ENCODE measurements at regions not wholly inside any gene's neighbourhood (a gene's known extent, or its start where the extent isn't known, plus 50 kb on each side); places are given as distances from the start of the nearest gene placed in this dataset.
"Not testable (repeated sequence)": the region's sequence is repeated elsewhere in the genome, so short reads cannot be mapped to it uniquely, and the experiment has no call there.

DNA sequence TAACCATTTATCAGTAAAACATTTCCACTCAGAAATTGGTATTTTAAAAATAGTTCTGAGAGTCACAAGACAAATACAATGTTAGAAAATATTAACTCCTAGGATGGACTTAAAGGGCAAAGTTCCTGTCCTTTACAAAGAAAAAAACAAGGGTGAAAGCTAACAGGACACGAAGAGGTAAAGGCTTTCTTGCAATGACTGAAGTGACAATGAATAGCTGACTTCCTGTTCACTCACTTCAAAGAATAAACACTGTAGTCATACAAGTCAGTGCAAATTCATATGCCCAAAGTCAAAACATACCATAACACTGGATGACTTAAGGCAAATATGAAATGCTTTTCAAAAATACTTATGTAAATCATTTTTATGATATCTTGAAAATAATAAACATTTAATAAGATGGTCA is 1389.8 kb upstream of the ALCAM start:
- no peak for DNase-seq (ENCODE audit: low read depth)

DNA sequence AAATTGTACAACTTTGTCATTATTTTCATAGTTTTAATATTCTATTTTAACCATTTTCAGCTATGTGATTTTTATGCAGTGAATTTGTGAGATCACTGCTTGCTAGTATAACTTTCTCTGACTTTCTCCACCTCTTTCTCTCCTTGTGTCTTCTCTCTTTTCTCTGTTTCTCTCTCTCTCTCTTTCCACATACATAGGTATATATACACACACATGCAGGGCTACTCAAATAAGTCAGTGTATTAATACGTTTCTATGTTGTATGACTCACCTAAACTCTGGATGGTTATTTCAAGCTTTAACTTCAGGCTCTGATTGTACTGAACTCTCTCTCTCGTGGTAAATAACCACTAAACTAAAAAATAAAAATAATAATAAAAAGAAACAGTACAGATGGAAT is 1389.3 kb upstream of the ALCAM start:
- no peak for DNase-seq (ENCODE audit: low read depth)

DNA sequence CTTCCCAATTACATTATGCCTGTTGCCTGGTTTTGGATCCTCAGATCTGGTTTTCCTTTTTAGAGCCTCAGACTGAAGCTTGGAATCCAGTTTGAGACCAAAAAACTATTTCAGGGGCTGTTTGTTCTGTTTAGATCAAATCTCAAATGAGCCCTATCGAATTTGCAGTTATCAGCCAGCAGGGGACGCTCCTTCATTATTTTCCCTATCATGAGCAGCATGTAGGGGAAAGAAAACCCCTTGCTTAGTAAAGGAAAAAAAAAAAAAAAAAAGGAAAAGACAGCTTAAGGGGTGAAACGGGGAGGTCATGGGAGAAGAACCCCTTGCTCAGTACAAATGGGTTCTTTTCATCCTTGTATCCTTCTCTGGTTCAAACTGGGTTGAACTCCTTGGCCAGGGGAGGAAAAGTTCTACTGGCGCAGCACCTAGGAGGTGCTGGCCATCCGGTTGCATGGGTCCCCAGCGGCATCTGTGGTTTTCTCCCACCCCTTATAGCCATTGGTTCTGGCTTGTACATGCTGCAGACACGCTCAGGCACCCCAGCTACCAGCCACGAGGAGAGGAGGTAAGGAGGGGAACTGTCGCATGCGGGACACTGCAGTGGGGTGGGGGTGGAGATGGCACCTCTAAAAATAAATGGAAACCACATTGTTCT is 1375.1 kb upstream of the ALCAM start:
- no peak for DNase-seq (ENCODE audit: low read depth)

DNA sequence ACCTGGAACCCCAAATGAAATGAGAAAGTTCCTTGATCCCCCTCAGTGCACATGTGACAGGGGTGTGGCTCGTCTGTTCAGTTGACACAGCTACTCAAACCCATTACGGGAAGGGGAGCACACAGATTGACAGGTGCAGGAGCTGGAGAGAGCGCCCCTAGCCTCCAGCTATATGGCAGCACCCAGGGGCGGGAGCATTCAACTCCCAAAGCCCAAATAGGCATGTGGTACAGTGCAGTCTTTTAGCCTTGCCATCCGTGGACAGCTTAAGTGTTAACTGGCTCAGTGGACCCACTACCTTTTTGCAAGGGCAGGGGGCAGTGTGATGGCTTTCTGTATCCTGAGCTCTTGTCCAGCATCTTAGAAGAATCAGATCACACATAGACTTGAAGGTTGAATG is 1374.2 kb upstream of the ALCAM start:
- DNase-seq (ENCODE audit: low read depth): no peak

DNA sequence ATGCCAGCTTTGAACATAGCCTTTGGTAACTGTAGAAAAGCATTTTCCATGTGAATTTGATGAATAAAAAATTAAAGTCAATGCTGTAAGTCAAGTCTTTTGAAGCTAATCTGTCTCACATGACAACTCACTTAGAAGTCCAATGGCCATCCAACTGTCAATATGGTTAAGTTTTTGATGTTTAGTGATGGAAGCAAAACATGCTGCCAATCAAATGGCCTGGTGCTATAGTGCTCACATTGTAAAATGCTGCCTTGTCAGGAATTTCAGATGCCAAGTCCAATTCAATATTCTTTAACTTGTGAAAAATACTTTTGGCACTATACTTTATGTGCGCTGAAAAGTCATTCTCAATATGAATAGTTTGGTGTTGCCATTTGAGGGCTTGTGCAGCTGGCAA is 1361.8 kb upstream of the ALCAM start:
- no peak for DNase-seq (ENCODE audit: low read depth)

DNA sequence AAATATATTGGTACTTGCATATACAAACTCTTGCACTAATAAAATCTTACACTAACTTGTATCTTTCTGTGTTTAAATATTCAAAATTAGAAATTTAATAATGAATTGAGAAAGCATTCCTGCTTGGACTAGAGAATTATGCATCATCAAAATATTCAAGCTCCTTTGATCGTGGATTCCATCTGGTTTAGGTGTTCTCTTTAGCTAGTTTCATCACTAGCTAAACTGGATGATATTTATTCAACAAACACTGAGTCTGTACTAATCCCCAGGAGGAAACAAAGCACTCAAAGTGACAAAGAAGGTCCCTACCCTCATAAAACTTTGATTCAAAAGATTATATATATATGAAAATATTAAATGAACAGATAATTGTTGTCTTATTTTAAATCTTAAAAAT is 1360.9 kb upstream of the ALCAM start:
- no peak for DNase-seq (ENCODE audit: low read depth)

DNA sequence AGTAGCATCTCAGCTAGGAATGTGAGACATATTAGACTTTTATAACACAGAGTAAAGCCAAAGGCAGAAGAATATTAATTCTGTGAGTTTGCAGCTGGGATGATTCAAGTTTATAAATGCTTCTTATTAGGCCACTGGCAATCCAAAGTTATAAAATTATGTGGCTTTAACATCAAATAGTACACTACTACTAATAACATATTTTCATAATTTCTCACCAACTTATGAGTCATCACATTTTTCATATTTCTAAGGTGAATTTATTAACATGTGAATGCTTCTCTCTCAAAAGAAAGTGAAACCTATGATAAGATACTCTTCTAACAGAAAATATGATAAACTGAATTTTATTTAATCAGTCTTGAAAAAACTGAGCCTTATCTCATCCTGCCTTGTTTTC is 1348.2 kb upstream of the ALCAM start:
- no peak for DNase-seq (ENCODE audit: low read depth)

DNA sequence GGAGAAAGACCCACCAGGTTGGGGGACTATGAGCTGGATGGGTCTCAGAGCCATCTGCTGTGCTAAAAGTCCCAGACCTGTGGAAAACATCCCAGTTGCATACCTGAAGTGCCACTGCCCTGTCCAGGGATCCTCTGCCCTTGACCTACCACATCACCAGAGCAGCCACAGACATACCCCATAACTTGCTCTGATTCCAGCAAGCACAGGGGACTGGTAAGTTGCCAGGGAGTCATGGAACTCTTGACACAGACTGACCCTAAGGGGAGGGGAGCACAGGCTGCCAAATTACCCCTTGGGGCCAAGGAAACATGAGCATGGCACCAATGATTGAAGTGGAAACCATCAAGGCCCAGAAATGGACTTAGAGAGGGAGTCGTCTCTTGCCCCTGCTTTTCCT is 1335.1 kb upstream of the ALCAM start:
- no peak for DNase-seq (ENCODE audit: low read depth)

DNA sequence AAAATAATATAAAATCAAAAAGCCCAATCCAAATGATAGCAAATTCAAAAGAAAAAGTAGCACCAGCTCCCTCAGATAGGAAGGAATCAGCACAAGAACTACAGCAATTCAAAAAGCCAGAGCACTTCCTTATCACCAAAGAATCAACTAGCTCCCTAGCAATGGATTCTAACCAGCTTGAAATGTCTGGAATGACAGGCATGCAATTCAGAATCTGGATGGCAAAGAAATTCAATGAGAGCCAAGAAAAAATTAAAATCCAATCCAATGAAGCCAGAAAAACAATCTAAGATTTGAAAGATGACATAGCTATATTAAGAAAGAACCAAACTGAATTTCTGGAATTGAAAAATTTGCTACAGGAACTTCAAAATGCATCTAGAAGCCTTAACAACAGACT is 1334.4 kb upstream of the ALCAM start:
- no peak for DNase-seq (ENCODE audit: low read depth)

DNA sequence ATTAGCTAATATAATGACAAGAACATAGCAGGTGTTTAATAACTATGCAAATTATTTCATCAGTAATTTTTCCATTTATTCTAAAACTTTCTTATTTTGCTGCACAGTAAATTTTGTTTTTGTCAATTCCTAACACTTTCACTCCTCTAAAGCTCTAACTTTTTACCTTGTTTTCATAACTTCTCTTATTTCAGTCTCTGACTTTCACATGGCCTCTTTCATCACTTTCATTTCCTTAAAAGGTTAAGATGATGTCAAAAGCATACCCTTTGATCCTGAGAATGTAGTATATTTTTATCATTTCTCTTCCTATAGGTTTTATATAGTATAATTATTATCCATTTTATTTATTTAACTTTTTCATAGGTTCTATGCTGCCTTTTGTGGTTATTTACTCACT is 1325.8 kb upstream of the ALCAM start:
- no peak for DNase-seq (ENCODE audit: low read depth)

DNA sequence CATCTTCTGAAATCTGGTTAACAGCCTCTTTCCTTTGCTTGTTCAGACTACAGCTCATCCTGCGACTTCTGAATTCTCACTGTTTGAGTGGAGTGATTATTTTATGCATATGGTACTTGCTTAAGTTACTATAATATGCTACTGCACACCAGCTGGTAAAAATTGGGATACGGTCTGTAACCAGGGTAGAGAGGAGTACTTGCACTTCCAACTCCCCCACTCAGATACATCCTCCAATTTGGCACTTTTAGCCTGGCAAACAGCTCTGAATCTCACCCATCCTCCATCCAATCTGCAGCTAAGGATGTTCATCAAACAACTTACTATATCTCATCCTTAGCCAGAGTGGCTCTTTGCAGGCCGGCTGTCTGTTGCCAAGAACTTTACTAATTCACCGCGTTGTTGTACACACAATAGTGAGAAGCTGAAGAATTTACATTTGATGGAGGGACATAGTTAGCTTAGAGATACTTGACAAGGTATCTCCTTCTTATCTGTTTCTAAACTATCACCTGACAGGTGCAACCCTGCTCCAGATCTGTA is 1323.6 kb upstream of the ALCAM start:
- not testable (repeated sequence) for DNase-seq (ENCODE audit: low read depth)

DNA sequence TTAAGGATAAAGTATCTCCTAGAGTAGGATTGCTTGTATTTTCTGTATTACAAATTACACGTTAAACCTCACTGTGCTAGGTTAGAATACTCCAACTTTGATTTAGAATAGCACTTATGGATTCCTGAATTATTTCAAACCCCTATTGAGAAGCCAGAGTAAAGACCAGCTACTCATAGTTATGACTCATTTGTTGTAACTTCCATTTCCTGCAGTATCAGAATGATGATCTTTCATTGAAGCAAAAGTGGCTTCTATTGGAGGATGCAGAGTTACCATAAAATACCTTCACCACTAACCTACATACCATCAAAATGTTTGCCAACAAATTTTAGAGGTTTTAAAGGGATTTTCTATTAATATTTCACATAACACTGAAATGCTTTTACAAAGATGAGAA is 1322.7 kb upstream of the ALCAM start:
- no peak for DNase-seq (ENCODE audit: low read depth)

DNA sequence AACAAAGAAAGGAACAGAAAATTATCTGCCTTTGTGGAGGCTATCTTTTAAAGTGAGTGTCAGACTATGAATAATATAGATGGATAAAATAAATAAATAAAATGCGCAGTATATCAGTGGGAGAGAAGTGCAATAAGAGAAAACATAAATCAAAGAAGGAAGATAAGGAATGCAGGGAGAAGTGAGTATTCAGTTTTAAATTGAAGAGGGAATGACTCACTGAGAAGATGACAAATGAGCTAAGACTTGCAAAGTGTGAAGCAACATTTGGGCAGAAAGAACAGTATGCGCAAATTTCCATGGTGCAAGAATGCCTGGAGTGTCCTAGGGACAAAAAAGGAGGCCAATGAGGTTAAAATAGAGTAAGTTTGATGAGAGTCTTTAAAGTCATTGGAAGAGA is 1300.1 kb upstream of the ALCAM start:
- no peak for DNase-seq (ENCODE audit: low read depth)

DNA sequence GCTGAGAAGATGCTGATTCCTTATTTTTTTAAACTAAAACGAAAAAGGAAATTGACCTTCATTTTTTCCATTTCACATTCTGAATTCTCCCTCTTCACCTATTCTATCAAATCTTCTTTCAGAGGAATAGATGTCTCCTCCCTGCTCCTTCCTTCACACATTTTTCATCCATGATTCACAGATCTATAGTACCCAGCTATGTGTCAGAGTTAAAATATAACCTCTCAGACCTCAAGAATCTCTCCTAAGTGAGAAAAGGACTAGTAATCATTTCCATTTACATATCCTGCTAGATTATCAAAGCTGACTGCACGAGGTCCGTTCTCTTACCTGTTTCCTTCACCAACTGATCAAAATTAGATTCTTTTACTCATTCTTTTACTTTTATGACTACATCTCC is 1297.6 kb upstream of the ALCAM start:
- no peak for DNase-seq (ENCODE audit: low read depth)

DNA sequence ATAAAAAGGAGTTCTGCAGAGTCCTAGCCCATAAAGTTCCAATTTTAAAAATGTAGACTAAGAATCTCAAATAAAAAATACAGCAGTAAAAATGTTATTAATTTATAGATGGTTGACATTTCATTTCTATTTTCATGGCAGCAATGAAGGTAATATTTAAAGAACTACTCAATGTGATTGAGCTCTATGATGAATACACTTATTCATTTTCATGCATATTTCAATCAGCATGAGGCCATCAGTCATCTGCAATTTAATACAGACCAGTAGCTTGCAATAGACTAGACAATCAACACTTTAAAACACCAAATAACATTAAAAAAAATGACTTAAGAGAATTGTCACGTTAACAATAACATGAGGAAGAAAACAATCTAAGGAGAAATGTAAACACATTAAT is 1295.8 kb upstream of the ALCAM start:
- DNase-seq (ENCODE audit: low read depth): no peak

DNA sequence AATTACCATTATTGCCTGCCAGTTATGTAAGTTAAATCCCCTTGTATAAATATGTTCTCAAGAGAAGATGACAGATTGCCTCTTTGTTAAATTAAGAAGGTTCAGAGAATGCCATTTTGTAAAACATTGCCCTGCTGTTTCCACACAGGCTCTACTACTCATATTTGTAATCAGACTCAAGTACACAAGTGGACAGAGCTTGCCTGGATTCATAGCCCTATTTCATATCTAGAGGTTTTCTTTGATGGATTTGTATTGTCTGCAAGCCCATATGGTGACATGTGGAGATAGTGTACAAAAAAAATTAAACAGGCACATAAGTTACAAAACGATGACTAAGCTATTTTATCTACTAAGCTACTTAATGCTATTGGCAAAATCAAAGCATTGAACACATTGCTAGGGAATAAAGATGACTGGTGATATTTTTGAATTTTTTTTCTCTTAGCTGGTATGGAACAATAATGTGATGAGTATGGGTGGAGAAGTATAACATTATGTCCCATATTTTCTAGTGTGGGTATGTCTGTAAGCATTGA is 1286.6 kb upstream of the ALCAM start:
- no peak for DNase-seq (ENCODE audit: low read depth)

DNA sequence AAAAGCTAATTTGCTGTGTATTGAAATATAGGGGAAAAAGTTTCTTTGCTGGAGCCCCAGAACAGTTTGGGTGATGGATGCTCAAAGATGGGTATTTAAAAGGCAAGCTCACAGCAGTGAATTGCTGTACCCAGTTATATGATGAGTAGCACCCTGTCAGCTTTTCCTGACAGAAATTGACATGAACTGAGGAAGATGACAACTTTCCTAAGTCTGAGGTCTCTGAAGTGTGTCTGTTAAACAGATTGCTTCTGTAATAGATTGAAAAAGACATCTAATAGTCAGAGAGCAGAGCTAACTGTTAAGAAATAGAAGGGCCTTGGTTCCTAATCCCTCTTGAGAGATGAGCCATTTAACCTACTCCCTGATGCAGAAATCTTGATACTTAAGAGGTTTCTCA is 1278.0 kb upstream of the ALCAM start:
- DNase-seq (ENCODE audit: low read depth): no peak

DNA sequence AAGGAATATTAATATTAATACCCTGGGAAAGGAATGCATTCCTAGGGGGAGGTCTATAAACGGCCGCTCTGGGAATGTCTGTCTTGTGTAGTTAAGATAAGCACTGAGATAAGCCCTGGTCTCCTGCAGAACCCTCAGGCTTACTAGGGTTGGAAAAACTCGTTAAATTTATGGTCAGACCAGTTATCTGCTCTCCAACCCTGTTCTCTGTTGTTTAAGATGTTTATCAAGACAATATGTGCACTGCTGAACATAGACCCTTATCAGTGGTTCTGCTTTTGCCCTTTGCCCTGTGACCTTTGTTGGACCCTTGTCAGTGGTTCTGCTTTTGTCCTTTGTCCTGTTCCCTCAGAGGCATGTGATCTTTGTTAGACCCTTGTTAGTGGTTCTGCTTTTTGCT is 1276.7 kb upstream of the ALCAM start:
- not testable (repeated sequence) for DNase-seq (ENCODE audit: low read depth)

DNA sequence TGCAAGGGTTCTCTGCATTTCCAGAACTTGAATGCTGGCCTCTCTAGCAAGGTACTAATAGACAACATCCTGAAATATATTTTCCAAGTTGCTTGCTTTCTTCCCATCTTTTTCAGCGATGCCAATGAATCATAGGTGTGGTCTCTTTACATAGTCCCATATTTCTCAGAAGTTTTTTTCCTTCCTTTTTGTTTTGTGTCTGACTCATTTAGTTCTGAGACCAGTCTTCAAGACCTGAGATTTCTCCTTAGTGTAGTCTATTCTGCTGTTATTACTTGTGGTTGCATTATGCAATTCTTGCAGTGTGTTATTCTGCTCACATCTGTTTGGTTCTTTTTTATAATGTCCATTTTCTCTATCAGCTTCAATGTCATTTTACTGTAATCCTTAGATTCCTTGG is 1265.0 kb upstream of the ALCAM start:
- no peak for DNase-seq (ENCODE audit: low read depth)

DNA sequence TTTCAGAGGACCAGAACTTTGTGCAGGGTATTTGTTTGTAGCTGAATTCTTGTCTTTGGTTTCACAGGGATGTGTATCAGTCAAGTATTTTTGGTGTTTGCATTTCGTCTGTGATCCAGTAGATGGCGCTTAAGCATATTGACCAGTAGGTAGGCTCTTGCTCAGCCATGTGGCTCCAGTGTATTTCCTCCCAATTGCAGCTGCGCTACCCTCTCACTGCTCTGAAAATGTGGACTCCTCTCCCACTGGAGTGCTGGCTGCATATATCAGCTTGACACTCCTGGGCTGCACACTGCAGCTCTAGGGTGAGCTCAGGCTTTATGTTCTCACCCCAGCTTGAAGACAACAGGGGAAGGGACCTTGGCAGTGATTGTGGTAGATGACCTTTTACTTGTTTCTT is 1264.3 kb upstream of the ALCAM start:
- DNase-seq (ENCODE audit: low read depth): peak; percentile 28

DNA sequence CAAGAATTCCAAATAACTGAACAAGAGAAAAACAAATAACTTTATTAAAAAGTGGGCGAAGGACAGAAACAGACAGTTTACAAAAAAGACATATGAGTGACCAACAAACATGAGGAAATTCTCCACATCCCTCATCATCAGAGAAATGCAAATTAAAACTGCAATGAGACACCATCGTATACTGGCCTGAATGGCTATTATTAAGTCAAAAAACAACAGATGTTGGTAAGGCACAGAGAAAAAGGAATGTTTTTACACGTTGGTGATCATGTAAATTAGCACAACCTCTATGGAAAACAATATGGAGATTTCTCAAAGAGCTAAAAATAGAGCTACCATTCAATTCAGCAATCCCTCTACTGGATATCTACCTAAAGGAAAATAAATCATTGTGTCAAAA is 1260.4 kb upstream of the ALCAM start:
- DNase-seq (ENCODE audit: low read depth): no peak

DNA sequence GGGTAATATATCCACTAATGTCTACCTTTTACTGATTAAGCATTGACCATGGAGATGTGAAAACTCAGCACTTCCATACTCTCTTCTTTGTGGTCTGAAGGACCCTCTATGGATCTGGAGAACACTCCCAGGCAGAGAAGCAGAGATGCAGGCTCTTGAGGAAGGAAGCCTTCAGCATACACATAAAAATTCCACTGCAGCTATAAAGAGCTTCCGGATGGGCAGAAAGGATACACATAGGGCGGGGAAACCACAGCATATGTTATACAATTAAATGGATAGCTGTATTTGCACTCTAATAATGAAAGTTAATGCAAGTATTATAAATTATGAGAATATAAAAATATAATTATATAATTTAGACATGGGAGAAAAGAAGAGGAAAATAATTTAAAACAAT is 1258.2 kb upstream of the ALCAM start:
- no peak for DNase-seq (ENCODE audit: low read depth)

DNA sequence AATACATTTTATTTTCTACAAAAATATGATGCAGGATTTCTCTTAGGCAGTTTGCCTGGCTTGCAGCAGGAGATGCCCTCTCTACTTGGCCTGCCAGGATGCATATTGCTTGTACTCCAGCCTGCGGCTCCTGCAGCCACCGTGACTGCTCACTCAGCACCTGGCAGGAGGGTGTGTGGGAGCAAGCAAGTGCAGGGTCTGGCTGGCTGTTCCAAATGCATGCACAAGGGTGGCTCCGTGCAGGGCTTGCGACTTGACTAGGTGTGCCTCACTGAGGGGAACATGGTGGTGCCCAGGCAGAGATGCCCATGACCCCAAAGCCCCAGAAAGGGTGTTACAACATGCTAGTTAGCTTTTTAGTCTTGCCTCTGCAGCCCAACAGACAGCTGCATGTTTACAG is 1240.2 kb upstream of the ALCAM start:
- DNase-seq (ENCODE audit: low read depth): no peak
